Gastrocnemius medialis (tissue), 4 donors: ENCODE measurements at regions not wholly inside any gene's neighbourhood (a gene's known extent, or its start where the extent isn't known, plus 50 kb on each side); places are given as distances from the start of the nearest gene placed in this dataset.

Source experiments
- ATAC-seq, 2 donors: fragments of 150-250 bp; one replicate each; pipeline ENCODE4 v1.9.1; 2016
- DNase-seq, 2 donors: peaks; one replicate each; pipeline ENCODE4 v3.0.0-alpha.2; 2019
- H3K27ac ChIP-seq, 4 donors: fragments of 200-600 bp; sonication (generic); 1 replicate in 1 of 4; 2 replicates in 3 of 4; pipeline ENCODE4 v1.5.1; 2016 to 2018; ENCODE audit warnings: mild to moderate bottlenecking in 2 of 4, moderate library complexity in 1 of 4
- H3K27me3 ChIP-seq, 3 donors: fragments of 200-600 bp; sonication (generic) in 2 of 3; 1 replicate in 1 of 3; 2 replicates in 2 of 3; pipeline versions ENCODE4 v1.5.1 to v1.6.0; 2016 to 2019; ENCODE audit warnings: mild to moderate bottlenecking in 1 of 3, moderate library complexity in 1 of 3
- H3K36me3 ChIP-seq, 2 donors: fragments of 200-600 bp; sonication (generic) in 1 of 2; one replicate each; pipeline ENCODE4 v1.5.1; 2017 to 2018
- H3K4me1 ChIP-seq, 2 donors: fragments of 200-600 bp; sonication (generic) in 1 of 2; one replicate each; pipeline ENCODE4 v1.5.1; 2016 to 2017; ENCODE audit warnings: mild to moderate bottlenecking in 2 of 2
- H3K4me3 ChIP-seq, 4 donors: fragments of 200-600 bp; sonication (generic) in 3 of 4; 1 replicate in 1 of 4; 2 replicates in 3 of 4; pipeline ENCODE4 v1.5.1; 2016 to 2019; ENCODE audit warnings: mild to moderate bottlenecking in 2 of 4
- H3K9me3 ChIP-seq, 3 donors: fragments of 200-600 bp; sonication (generic) in 2 of 3; 1 replicate in 1 of 3; 2 replicates in 2 of 3; pipeline ENCODE4 v1.5.1; 2016 to 2019
- POLR2A ChIP-seq, 2 donors: fragments of 450-650 bp; IDR thresholded peaks; one replicate each; pipeline ENCODE4 v1.6.1; 2017; ENCODE audit warnings: antibody characterized with exemption in 2 of 2, mild to moderate bottlenecking in 2 of 2, moderate library complexity in 2 of 2
- in situ Hi-C, 4 donors: fragments of 200-750 bp; cut with MboI; loops; one replicate each; pipeline versions ENCODE4 v1.15.0 to v1.8.0; 2017; ENCODE audit warnings: low sequenced_read_pairs in 4 of 4
- intact Hi-C: fragments of 100-400 bp; cut with DNase I; formaldehyde crosslinking; loops from one replicate; pipeline ENCODE4 v1.15.1; 2023; ENCODE audit warnings: low total_unique reads
- TF ChIP-seq, protein P1 (sequence below), 5 experiments: fragments of 450-650 bp in 3 of 5; fragments of 200-600 bp in 2 of 5; sonication (generic) in 2 of 5; IDR thresholded peaks in 4 of 5; conservative IDR thresholded peaks in 1 of 5; 1 replicate in 4 of 5; 2 replicates in 1 of 5; pipeline ENCODE4 v1.5.1; 2016 to 2019; ENCODE audit warnings: antibody characterized with exemption in 5 of 5, mild to moderate bottlenecking in 3 of 5, moderate library complexity in 3 of 5

DNA sequence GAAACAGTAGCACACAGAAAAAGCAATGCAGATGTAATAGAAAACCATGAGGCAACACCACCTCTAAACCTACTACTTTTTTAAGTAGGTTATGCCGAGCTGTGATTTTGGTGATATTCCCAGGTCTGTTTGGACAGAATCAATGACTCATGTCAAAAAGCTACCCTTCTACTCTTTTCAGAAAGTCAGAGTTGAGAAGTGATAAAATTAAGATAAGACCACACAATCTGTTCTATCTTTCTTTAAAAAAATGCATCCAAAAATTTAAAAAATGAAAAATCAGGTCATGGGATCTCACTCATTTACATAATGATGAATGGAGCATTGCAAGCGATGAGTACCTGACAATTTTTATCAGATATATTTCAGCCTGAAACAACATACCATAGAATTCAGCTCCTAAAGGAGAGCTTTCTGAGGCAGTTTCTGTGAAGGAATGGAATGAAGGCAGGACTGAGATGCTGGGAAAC lies 826.3 kb downstream of the BCL11A start:
- ATAC-seq = no peak
- Histone ChIP-seq H3K4me1 (no peaks in the 10 kb centered on the region), H3K27me3 (no peaks in the 10 kb centered on the region), H3K27ac (no peak overlapping the region), H3K9me3 (no peaks in the 10 kb centered on the region), H3K36me3 (no peaks in the 10 kb centered on the region), H3K4me3 (no peak overlapping the region)
- TF ChIP-seq POLR2A (IDR thresholded peaks at IDR 0.05) = no peak
- TF ChIP-seq, protein P1, sequence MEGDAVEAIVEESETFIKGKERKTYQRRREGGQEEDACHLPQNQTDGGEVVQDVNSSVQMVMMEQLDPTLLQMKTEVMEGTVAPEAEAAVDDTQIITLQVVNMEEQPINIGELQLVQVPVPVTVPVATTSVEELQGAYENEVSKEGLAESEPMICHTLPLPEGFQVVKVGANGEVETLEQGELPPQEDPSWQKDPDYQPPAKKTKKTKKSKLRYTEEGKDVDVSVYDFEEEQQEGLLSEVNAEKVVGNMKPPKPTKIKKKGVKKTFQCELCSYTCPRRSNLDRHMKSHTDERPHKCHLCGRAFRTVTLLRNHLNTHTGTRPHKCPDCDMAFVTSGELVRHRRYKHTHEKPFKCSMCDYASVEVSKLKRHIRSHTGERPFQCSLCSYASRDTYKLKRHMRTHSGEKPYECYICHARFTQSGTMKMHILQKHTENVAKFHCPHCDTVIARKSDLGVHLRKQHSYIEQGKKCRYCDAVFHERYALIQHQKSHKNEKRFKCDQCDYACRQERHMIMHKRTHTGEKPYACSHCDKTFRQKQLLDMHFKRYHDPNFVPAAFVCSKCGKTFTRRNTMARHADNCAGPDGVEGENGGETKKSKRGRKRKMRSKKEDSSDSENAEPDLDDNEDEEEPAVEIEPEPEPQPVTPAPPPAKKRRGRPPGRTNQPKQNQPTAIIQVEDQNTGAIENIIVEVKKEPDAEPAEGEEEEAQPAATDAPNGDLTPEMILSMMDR (IDR thresholded peaks at IDR 0.05 in 4 of 5, conservative IDR thresholded peaks at IDR 0.05 in 1 of 5) = no peak
- intact Hi-C loops (no loop called here), in situ Hi-C loops (no loop called here)
- no peak for DNase-seq

DNA sequence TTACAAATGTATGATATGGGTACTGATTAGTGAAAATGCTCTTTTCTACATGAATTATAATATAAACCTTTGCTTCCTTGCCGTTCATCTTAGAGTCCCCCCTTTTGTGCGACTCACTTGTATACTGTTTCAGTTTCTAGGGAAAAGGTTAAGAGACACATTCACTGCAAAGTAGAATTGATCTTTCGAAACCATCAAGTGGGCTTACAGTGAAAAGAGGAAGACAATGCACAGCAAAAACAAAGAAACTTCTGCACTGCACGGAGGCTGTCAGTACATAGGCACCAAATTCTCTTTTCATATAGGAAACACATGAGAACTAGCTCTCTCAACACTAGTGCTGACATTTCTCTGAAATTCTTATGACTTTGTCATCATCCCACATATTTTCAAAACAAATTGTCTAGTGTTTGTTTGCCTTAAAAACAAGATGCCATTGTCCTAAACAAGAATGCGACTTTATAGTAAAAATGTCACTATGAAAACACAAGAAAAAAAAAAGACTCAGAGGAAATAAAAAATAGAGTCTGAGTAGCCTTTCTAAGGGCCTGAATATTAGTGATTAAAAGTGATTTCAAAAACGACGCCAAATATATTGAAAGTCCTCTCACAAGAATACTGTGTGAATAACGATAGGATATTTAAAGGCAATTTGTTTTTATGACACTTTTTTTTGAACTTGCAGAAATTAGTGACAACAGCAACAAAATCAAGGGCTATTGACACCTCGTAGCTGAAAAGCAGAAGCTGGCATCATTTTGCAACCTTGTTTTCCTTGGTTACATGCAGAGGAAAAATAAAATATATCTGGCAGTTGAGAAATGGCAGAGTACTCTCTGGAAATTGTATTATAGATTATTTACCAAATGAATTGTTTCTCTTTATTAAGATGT lies 827.0 kb downstream of the BCL11A start:
- in situ Hi-C loops (no loop called here), intact Hi-C loops (no loop called here)
- H3K27ac ChIP-seq = no peak overlapping the region
- ATAC-seq (no peak), DNase-seq (no peak)
- no peaks in the 10 kb centered on the region for H3K27me3 ChIP-seq
- TF ChIP-seq POLR2A (IDR thresholded peaks at IDR 0.05) = no peak
- TF ChIP-seq, protein P1 (IDR thresholded peaks at IDR 0.05 in 4 of 5, conservative IDR thresholded peaks at IDR 0.05 in 1 of 5) = no peak
- no peaks in the 10 kb centered on the region for H3K4me1 ChIP-seq
- no peaks in the 10 kb centered on the region for H3K36me3 ChIP-seq
- H3K9me3 ChIP-seq = no peaks in the 10 kb centered on the region
- H3K4me3 ChIP-seq = no peak overlapping the region

DNA sequence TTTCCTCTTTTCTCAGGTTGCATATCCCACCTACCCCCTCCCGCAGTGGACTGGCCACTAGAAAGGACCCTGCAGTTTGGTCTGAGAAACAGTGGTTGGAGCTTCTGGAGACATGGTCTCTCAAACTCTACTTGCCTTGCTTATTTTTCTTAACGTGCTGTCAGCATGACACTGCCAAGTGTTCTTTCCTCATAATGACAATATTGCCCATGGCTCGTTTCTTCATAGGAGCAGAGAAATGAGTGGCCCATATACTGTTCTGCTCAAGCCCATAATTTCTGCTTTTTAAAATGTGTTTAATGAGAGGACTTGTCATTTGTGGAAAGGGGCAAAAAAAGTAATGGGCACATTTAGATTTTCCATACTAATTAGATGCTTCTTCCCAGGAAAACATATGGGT lies 828.7 kb downstream of the BCL11A start:
- no peak for ATAC-seq
- Histone ChIP-seq H3K36me3 (no peaks in the 10 kb centered on the region), H3K4me3 (no peak overlapping the region), H3K9me3 (no peaks in the 10 kb centered on the region), H3K27ac (no peak overlapping the region), H3K27me3 (no peaks in the 10 kb centered on the region), H3K4me1 (no peaks in the 10 kb centered on the region)
- in situ Hi-C loops (no loop called here), intact Hi-C loops (no loop called here)
- DNase-seq = no peak
- TF ChIP-seq, protein P1 (IDR thresholded peaks at IDR 0.05 in 4 of 5, conservative IDR thresholded peaks at IDR 0.05 in 1 of 5) = no peak
- no peak for TF ChIP-seq POLR2A (IDR thresholded peaks at IDR 0.05)

DNA sequence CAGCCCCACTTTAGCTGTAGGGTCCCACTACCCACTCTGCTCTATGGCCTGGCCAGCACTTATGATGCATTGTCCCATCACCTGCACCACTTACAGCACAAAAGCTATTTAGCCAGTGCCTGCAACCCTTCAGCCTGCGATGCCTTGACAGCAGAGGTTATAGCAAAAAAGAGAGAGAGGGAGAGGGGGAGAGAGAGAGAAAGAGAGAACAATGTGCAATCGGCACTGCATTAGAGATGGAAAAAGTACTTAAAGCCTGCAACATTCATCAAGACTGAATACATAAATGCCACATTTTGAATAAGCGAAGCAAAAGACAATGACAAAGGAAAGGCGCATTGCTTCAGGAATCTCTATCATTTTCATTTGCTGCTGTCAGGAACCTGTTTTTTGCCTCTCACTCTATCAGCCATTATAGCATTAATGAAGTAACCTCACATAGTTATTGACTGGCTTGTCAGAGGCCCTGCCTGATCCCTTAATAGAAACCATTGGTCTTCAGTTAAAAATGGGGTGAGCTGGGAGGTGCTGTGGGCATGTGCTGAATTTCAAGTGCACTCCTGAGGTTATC lies 833.1 kb downstream of the BCL11A start:
- in situ Hi-C loops = no loop called here
- Histone ChIP-seq H3K27me3 (no peaks in the 10 kb centered on the region), H3K36me3 (no peaks in the 10 kb centered on the region), H3K27ac (no peak overlapping the region), H3K9me3 (no peaks in the 10 kb centered on the region), H3K4me3 (no peak overlapping the region), H3K4me1 (no peaks in the 10 kb centered on the region)
- intact Hi-C loops = no loop called here
- ATAC-seq = no peak
- no peak for DNase-seq
- TF ChIP-seq, protein P1 (IDR thresholded peaks at IDR 0.05 in 4 of 5, conservative IDR thresholded peaks at IDR 0.05 in 1 of 5) = no peak
- TF ChIP-seq POLR2A (IDR thresholded peaks at IDR 0.05) = no peak
